ENCODE measurements at regions not wholly inside any gene's neighbourhood (a gene's known extent, or its start where the extent isn't known, plus 50 kb on each side); places are given as distances from the start of the nearest gene placed in this dataset.

DNA sequence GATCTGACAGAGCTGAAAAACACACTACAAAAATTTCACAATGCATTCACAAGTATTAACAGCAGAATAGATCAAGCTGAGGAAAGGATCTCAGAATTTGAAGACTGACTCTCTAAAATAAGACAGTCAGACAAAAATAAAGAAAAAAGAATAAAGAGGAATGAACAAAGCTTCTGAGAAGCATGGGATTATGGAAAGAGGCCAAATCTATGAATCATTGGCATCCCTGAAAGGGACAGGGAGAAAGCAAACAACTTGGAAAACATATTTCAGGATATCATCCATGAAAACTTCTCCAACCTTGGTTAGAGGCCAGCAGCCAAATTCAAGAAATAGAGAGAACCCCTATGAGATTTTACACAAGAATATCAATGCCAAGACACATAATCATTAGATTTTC is 804.8 kb upstream of the IGFBP3 start:
- TF ChIP-seq CTCF (IDR thresholded peaks at IDR 0.05; ENCODE audit: low read depth, low read length) (no peak), POLR2A (IDR thresholded peaks at IDR 0.05; ENCODE audit: extremely low read depth, insufficient read length) (no peak), MAX (IDR thresholded peaks at IDR 0.05; ENCODE audit: low read depth, low read length) (no peak), MYC (IDR thresholded peaks at IDR 0.05; ENCODE audit: low read depth, low read length) (no peak)
